ENCODE measurements at regions not wholly inside any gene's neighbourhood (a gene's known extent, or its start where the extent isn't known, plus 50 kb on each side); places are given as distances from the start of the nearest gene placed in this dataset.

DNA sequence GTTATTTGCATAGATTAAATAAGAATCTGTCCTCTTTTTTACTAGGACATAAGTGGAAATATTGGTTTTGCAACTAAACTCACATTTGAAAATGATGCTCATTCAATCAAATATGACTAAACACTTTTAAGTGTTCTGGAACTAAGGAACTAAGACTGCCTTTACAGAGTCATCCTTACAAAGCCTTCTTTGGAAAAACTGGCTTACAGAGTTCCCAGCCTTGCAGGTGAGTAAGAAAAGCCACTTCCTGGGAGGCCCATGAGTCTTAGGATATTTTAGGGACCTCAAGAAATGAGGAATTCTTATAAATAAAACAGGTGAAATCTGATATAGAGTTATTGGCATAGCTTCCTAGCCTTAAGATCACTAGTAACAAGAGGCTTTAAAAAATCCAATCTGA lies 135.5 kb downstream of the ALOX5 start:
- no peaks in the 10 kb centered on the region for H3K27me3 ChIP-seq (ENCODE audit: control insufficient read depth, insufficient read depth, low read length)
- H3K9me3 ChIP-seq (ENCODE audit: control insufficient read depth, insufficient read depth, low read depth, low read length) = no peaks in the 10 kb centered on the region
- TF ChIP-seq EZH2 (IDR thresholded peaks at IDR 0.05; ENCODE audit: low read length, missing control alignments) = no peak
- TF ChIP-seq, protein P1, sequence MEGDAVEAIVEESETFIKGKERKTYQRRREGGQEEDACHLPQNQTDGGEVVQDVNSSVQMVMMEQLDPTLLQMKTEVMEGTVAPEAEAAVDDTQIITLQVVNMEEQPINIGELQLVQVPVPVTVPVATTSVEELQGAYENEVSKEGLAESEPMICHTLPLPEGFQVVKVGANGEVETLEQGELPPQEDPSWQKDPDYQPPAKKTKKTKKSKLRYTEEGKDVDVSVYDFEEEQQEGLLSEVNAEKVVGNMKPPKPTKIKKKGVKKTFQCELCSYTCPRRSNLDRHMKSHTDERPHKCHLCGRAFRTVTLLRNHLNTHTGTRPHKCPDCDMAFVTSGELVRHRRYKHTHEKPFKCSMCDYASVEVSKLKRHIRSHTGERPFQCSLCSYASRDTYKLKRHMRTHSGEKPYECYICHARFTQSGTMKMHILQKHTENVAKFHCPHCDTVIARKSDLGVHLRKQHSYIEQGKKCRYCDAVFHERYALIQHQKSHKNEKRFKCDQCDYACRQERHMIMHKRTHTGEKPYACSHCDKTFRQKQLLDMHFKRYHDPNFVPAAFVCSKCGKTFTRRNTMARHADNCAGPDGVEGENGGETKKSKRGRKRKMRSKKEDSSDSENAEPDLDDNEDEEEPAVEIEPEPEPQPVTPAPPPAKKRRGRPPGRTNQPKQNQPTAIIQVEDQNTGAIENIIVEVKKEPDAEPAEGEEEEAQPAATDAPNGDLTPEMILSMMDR (conservative IDR thresholded peaks at IDR 0.05 in 1 of 2, IDR thresholded peaks at IDR 0.05 in 1 of 2; ENCODE audit: low read depth in 1 of 2, low read length in 2 of 2) = no peak
- no peak overlapping the region for H3K27ac ChIP-seq (ENCODE audit: insufficient read depth, low read length)
- H3K4me2 ChIP-seq (ENCODE audit: extremely low read depth, insufficient read depth, low read length) = no peak overlapping the region
- peaks cover under 1% of the 10 kb centered on the region for H3K4me1 ChIP-seq (ENCODE audit: control insufficient read depth, extremely low read depth, insufficient read depth, low read length)
- no peaks in the 10 kb centered on the region for H3K79me2 ChIP-seq (ENCODE audit: control insufficient read depth, insufficient read depth, low read length)
- DNase-seq (ENCODE audit: low read depth in 2 of 2) = no peak
- H3K9ac ChIP-seq (ENCODE audit: insufficient read depth, low read length) = no peak overlapping the region
- H4K20me1 ChIP-seq (ENCODE audit: control insufficient read depth, extremely low read depth, insufficient read depth, low read length) = no peaks in the 10 kb centered on the region
- H3K4me3 ChIP-seq (replicated peaks in 1 of 4; ENCODE audit: control extremely low read depth in 1 of 4, insufficient read depth in 1 of 4, low read depth in 3 of 4, low read length in 4 of 4) = no peak overlapping the region
- H3K36me3 ChIP-seq (ENCODE audit: control insufficient read depth, insufficient read depth, low read length) = no peaks in the 10 kb centered on the region
- H2AFZ ChIP-seq (ENCODE audit: low read length) = no peak overlapping the region

DNA sequence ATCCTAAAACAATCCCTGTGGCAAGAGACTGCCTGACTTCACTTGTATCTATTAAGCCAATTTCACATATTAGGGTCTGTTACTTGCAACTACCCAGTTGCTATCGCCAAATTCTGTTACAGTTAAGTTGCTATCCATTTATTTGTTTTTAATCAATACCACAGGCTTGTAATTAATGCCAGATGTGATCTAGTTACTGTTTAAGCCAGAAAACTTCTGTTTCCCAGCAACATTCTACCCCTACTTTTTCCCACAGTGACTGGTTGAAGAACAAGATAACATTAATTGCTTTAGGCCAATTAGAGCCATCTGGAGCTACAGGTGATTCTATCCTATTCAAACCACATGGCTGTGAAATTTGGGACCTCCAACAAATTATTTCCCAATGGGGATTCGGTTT lies 131.3 kb downstream of the ALOX5 start:
- no peak for DNase-seq (ENCODE audit: low read depth in 2 of 2)
- Histone ChIP-seq H2AFZ (ENCODE audit: low read length) (no peak overlapping the region), H4K20me1 (ENCODE audit: control insufficient read depth, extremely low read depth, insufficient read depth, low read length) (no peaks in the 10 kb centered on the region), H3K4me3 (replicated peaks in 1 of 4; ENCODE audit: control extremely low read depth in 1 of 4, insufficient read depth in 1 of 4, low read depth in 3 of 4, low read length in 4 of 4) (no peak overlapping the region), H3K36me3 (ENCODE audit: control insufficient read depth, insufficient read depth, low read length) (no peaks in the 10 kb centered on the region), H3K79me2 (ENCODE audit: control insufficient read depth, insufficient read depth, low read length) (no peaks in the 10 kb centered on the region), H3K9me3 (ENCODE audit: control insufficient read depth, insufficient read depth, low read depth, low read length) (no peaks in the 10 kb centered on the region), H3K4me1 (ENCODE audit: control insufficient read depth, extremely low read depth, insufficient read depth, low read length) (no peaks in the 10 kb centered on the region), H3K9ac (ENCODE audit: insufficient read depth, low read length) (no peak overlapping the region), H3K27me3 (ENCODE audit: control insufficient read depth, insufficient read depth, low read length) (no peaks in the 10 kb centered on the region), H3K4me2 (ENCODE audit: extremely low read depth, insufficient read depth, low read length) (no peak overlapping the region), H3K27ac (ENCODE audit: insufficient read depth, low read length) (no peak overlapping the region)
- TF ChIP-seq EZH2 (IDR thresholded peaks at IDR 0.05; ENCODE audit: low read length, missing control alignments) = no peak
- TF ChIP-seq, protein P1 (conservative IDR thresholded peaks at IDR 0.05 in 1 of 2, IDR thresholded peaks at IDR 0.05 in 1 of 2; ENCODE audit: low read depth in 1 of 2, low read length in 2 of 2) = no peak

DNA sequence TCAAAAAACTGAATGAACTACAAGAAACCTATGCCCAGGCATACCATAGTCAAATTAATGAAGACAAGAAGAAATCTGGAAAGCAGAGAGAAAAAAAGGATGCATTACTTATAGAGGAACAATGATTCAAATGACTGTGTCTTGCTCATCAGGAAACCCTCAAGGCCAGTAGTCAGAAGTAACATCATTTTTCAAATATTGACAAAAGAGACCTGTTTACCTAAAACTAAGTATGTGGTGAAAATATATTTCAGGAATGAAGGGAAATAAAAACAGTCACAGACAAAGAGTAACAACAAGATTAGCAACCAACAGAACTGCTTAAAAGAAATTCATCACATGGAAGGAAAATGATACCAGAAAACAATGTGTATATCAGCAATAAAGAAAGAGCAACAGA lies 128.4 kb downstream of the ALOX5 start:
- no peak overlapping the region for H3K4me3 ChIP-seq (replicated peaks in 1 of 4; ENCODE audit: control extremely low read depth in 1 of 4, insufficient read depth in 1 of 4, low read depth in 3 of 4, low read length in 4 of 4)
- H3K36me3 ChIP-seq (ENCODE audit: control insufficient read depth, insufficient read depth, low read length) = no peaks in the 10 kb centered on the region
- no peaks in the 10 kb centered on the region for H3K9me3 ChIP-seq (ENCODE audit: control insufficient read depth, insufficient read depth, low read depth, low read length)
- H3K27me3 ChIP-seq (ENCODE audit: control insufficient read depth, insufficient read depth, low read length) = no peaks in the 10 kb centered on the region
- TF ChIP-seq, protein P1 (conservative IDR thresholded peaks at IDR 0.05 in 1 of 2, IDR thresholded peaks at IDR 0.05 in 1 of 2; ENCODE audit: low read depth in 1 of 2, low read length in 2 of 2) = no peak
- TF ChIP-seq EZH2 (IDR thresholded peaks at IDR 0.05; ENCODE audit: low read length, missing control alignments) = no peak
- H4K20me1 ChIP-seq (ENCODE audit: control insufficient read depth, extremely low read depth, insufficient read depth, low read length) = no peaks in the 10 kb centered on the region
- no peak overlapping the region for H3K4me2 ChIP-seq (ENCODE audit: extremely low read depth, insufficient read depth, low read length)
- H3K4me1 ChIP-seq (ENCODE audit: control insufficient read depth, extremely low read depth, insufficient read depth, low read length) = no peaks in the 10 kb centered on the region
- H3K79me2 ChIP-seq (ENCODE audit: control insufficient read depth, insufficient read depth, low read length) = no peaks in the 10 kb centered on the region
- no peak for DNase-seq (ENCODE audit: low read depth in 2 of 2)
- H3K9ac ChIP-seq (ENCODE audit: insufficient read depth, low read length) = no peak overlapping the region
- no peak overlapping the region for H3K27ac ChIP-seq (ENCODE audit: insufficient read depth, low read length)
- H2AFZ ChIP-seq (ENCODE audit: low read length) = no peak overlapping the region

Data from fibroblast of lung (primary cell).